Ovary (tissue), 7 donors: ENCODE measurements at regions not wholly inside any gene's neighbourhood (a gene's known extent, or its start where the extent isn't known, plus 50 kb on each side); places are given as distances from the start of the nearest gene placed in this dataset.

Experiments
- DNase-seq, 5 donors: peaks; one replicate each; pipeline ENCODE4 v3.0.0-alpha.2; 2019 to 2020
- H3K27ac ChIP-seq, 2 donors: fragments of 200-600 bp; one replicate each; pipeline versions ENCODE4 v1.5.1 to v1.8.0; 2019 to 2022
- H3K27me3 ChIP-seq: fragments of 200-600 bp; one replicate; pipeline ENCODE4 v1.8.0; 2022
- H3K36me3 ChIP-seq: fragments of 200-600 bp; sonication (generic); one replicate; pipeline ENCODE4 v1.5.1; 2019
- H3K4me1 ChIP-seq: one replicate; pipeline ENCODE4 v1.8.1; 2013; ENCODE audit warnings: mild to moderate bottlenecking, moderate library complexity; ENCODE audit not compliant: insufficient read depth
- H3K4me3 ChIP-seq: fragments of 200-600 bp; sonication (generic); one replicate; pipeline ENCODE4 v1.5.1; 2017
- H3K9me3 ChIP-seq, 2 donors: fragments of 200-600 bp in 1 of 2; sonication (generic) in 1 of 2; one replicate each; pipeline versions ENCODE4 v1.5.1 to v1.8.1; 2013 to 2019; ENCODE audit warnings: mild to moderate bottlenecking in 1 of 2, moderate library complexity in 1 of 2
- CTCF ChIP-seq, 3 donors: fragments of 450-650 bp in 2 of 3; fragments of 200-600 bp in 1 of 3; IDR thresholded peaks; one replicate each; pipeline versions ENCODE4 v1.5.1 to v1.8.0; 2016 to 2022; ENCODE audit warnings: antibody characterized with exemption in 3 of 3, mild to moderate bottlenecking in 1 of 3
- EP300 ChIP-seq: sonication (generic); formaldehyde crosslinking; IDR thresholded peaks from one replicate; pipeline ENCODE4 v1.6.1; 2017; ENCODE audit warnings: antibody characterized with exemption
- POLR2A ChIP-seq: fragments of 450-650 bp; IDR thresholded peaks from one replicate; pipeline ENCODE4 v1.6.1; 2017; ENCODE audit warnings: antibody characterized with exemption, mild to moderate bottlenecking, moderate library complexity
- WGBS, 3 donors: extraction: QIAGEN DNeasy Blood & Tissue Kit in 1 of 3; methylation state at CpG; one replicate each; pipeline versions ENCODE4 v1.1.5 to v1.1.7; 2013 to 2017; 5-methylcytosine and 5-hydroxymethylcytosine counted together
- intact Hi-C, 4 donors: fragments of 100-400 bp; cut with DNase I; formaldehyde crosslinking; loops; one replicate each; pipeline versions ENCODE4 v1.11.0 to v1.15.1; 2022 to 2023
- donor health status: DM: no; HTN: no; CAD: no; lungs with moderate emphysema.
- donor health status: DM: no; HTN: no; CAD: no.
- donor health status: Bipolar disorder and iron deficiency.
- donor health status: DM: no; HTN: no; CAD: no.
- donor health status: DM: yes; HTN: yes; CAD: no.

GRCh38 chr3:193947596-193947995 is 188.4 kb upstream of the HES1 start:
- Histone ChIP-seq H3K27me3 (no peaks in the 10 kb centered on the region), H3K4me3 (no peak overlapping the region), H3K4me1 (no peaks in the 10 kb centered on the region), H3K9me3 (no peaks in the 10 kb centered on the region), H3K27ac (no peak overlapping the region), H3K36me3 (no peaks in the 10 kb centered on the region)
- TF ChIP-seq CTCF (IDR thresholded peaks at IDR 0.05): no peak
- no peak for TF ChIP-seq POLR2A
- no peak for TF ChIP-seq EP300
- WGBS, 3 donors: 37 to 53% (median 49%) methylated on average over 6 of the region's 6 CpGs
- DNase-seq: no peak
- intact Hi-C loops: no loop called here

- WGBS, 3 donors: 75 to 82% (median 82%) methylated on average over 3 of the region's 3 CpGs
These were observed 187.5 kb upstream of the HES1 start for GRCh38 chr3:193948459-193948858.

GRCh38 chr3:193951859-193952258 is 184.1 kb upstream of the HES1 start:
- 66 to 95% (median 85%) methylated on average over 1 of the region's 1 CpG for WGBS, 3 donors
- intact Hi-C loops: no loop called here

More at GRCh38 chr3:193948459-193948858, 187.5 kb upstream of the HES1 start:
- Histone ChIP-seq H3K4me3 (no peak overlapping the region), H3K36me3 (no peaks in the 10 kb centered on the region), H3K4me1 (no peaks in the 10 kb centered on the region), H3K27me3 (no peaks in the 10 kb centered on the region), H3K9me3 (no peaks in the 10 kb centered on the region), H3K27ac (no peak overlapping the region)
- intact Hi-C loops: no loop called here
- DNase-seq: no peak
- no peak for TF ChIP-seq POLR2A
- TF ChIP-seq EP300: no peak
- TF ChIP-seq CTCF (IDR thresholded peaks at IDR 0.05): no peak

GRCh38 chr3:193954752-193955151 is 181.2 kb upstream of the HES1 start:
- Histone ChIP-seq H3K9me3 (no peaks in the 10 kb centered on the region), H3K4me3 (no peak overlapping the region), H3K27ac (no peak overlapping the region), H3K27me3 (no peaks in the 10 kb centered on the region), H3K4me1 (no peaks in the 10 kb centered on the region), H3K36me3 (no peaks in the 10 kb centered on the region)
- no peak for DNase-seq
- intact Hi-C loops: no loop called here
- no peak for TF ChIP-seq POLR2A
- TF ChIP-seq EP300: no peak
- TF ChIP-seq CTCF (IDR thresholded peaks at IDR 0.05): no peak

More at GRCh38 chr3:193951859-193952258, 184.1 kb upstream of the HES1 start:
- Histone ChIP-seq H3K27ac (no peak overlapping the region), H3K27me3 (no peaks in the 10 kb centered on the region), H3K4me1 (no peaks in the 10 kb centered on the region), H3K9me3 (no peaks in the 10 kb centered on the region), H3K4me3 (no peak overlapping the region), H3K36me3 (no peaks in the 10 kb centered on the region)
- no peak for TF ChIP-seq EP300
- no peak for TF ChIP-seq POLR2A
- TF ChIP-seq CTCF (IDR thresholded peaks at IDR 0.05): no peak
- no peak for DNase-seq

- H3K4me1 ChIP-seq: no peaks in the 10 kb centered on the region
- DNase-seq: no peak
- no peaks in the 10 kb centered on the region for H3K27me3 ChIP-seq
- WGBS, 3 donors: 94 to 100% (median 95%) methylated on average over 7 of the region's 7 CpGs
- H3K27ac ChIP-seq: no peak overlapping the region
- H3K9me3 ChIP-seq: no peaks in the 10 kb centered on the region
- intact Hi-C loops: no loop called here
- TF ChIP-seq EP300 (no peak), POLR2A (no peak), CTCF (IDR thresholded peaks at IDR 0.05) (no peak)
- H3K4me3 ChIP-seq: no peak overlapping the region
- H3K36me3 ChIP-seq: no peaks in the 10 kb centered on the region
These were observed 180.2 kb upstream of the HES1 start for GRCh38 chr3:193955719-193956118.
